ENCODE measurements at regions not wholly inside any gene's neighbourhood (a gene's known extent, or its start where the extent isn't known, plus 50 kb on each side); places are given as distances from the start of the nearest gene placed in this dataset.

DNA sequence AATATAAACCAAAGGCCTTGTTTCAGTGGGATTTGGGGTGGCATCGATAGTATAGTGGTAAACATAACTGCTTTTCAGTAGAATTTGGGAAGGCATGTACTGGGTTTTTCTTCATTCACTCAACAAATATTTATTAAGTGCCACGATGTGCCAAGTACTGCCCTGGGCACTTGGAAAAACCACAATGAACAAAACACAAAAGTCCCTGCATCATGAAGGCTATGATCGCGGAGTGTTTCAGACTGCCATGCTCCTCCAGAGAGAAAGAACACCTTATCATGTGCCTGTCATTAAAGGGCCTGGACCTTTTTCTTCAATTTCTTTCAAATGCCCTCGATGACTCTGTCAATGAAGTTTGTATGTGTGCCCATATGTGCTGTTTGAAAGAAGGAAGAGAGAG is 59.2 kb upstream of the CEP85L start:
- CTCF ChIA-PET: interaction anchor here (1.0 to 2.3 kb wide), 5 partner anchors 13 to 186 kb away, joined by 3 to 17 read pairs (median 6); partner anchors contain the start of gene ASF1A
- H3K9me3 Mint-ChIP-seq: no peaks in the 10 kb centered on the region
- peak overlapping the region; percentile 83 for H3K4me3 ChIP-seq (ENCODE audit: low read length)
- H3K27ac Mint-ChIP-seq: peak overlapping the region; percentile 97
- peak in 1 of 14 experiments; percentile 16 for DNase-seq
- no peaks in the 10 kb centered on the region for H3K9me3 ChIP-seq (ENCODE audit: control insufficient read depth in 1 of 2, insufficient read depth in 1 of 2, low read length in 2 of 2)
- H3K27ac ChIP-seq (ENCODE audit: low read depth in 1 of 2, low read length in 2 of 2): peak overlapping the region; percentile 32 to 78
- H3K27me3 ChIP-seq (ENCODE audit: control insufficient read depth in 1 of 2, insufficient read depth in 2 of 2, low read length in 2 of 2): no peaks in the 10 kb centered on the region
- peaks cover 79% of the 10 kb centered on the region for H3K4me1 Mint-ChIP-seq (ENCODE audit: low read depth)
- peaks cover 39% of the 10 kb centered on the region for H3K36me3 Mint-ChIP-seq (ENCODE audit: low read depth)
- POLR2A ChIA-PET: interaction anchor here (0.6 to 5.4 kb wide), 27 partner anchors 9 to 1162 kb away, joined by 3 to 87 read pairs (median 7); partner anchors contain the start of genes ASF1A and CEP85L
- TF ChIP-seq, protein P1, sequence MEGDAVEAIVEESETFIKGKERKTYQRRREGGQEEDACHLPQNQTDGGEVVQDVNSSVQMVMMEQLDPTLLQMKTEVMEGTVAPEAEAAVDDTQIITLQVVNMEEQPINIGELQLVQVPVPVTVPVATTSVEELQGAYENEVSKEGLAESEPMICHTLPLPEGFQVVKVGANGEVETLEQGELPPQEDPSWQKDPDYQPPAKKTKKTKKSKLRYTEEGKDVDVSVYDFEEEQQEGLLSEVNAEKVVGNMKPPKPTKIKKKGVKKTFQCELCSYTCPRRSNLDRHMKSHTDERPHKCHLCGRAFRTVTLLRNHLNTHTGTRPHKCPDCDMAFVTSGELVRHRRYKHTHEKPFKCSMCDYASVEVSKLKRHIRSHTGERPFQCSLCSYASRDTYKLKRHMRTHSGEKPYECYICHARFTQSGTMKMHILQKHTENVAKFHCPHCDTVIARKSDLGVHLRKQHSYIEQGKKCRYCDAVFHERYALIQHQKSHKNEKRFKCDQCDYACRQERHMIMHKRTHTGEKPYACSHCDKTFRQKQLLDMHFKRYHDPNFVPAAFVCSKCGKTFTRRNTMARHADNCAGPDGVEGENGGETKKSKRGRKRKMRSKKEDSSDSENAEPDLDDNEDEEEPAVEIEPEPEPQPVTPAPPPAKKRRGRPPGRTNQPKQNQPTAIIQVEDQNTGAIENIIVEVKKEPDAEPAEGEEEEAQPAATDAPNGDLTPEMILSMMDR (IDR thresholded peaks at IDR 0.05): no peak
- no peak for ATAC-seq (ENCODE audit: poor library complexity)
- peak overlapping the region; percentile 98 for H3K4me3 Mint-ChIP-seq
- no peaks in the 10 kb centered on the region for H3K27me3 Mint-ChIP-seq
- intact Hi-C loops (cut with DNase I, micrococcal nuclease): loop anchor here (1.0 to 10.0 kb wide), 5 partner anchors 9 to 1036 kb away; partner anchors contain the start of genes CEP85L (in 2 of the 2) and NUS1 (in 1 of the 2)
- H3K4me1 ChIP-seq (ENCODE audit: insufficient read depth, low read length): peaks cover 46% of the 10 kb centered on the region
- H3K36me3 ChIP-seq (ENCODE audit: insufficient read depth, low read length): no peaks in the 10 kb centered on the region

DNA sequence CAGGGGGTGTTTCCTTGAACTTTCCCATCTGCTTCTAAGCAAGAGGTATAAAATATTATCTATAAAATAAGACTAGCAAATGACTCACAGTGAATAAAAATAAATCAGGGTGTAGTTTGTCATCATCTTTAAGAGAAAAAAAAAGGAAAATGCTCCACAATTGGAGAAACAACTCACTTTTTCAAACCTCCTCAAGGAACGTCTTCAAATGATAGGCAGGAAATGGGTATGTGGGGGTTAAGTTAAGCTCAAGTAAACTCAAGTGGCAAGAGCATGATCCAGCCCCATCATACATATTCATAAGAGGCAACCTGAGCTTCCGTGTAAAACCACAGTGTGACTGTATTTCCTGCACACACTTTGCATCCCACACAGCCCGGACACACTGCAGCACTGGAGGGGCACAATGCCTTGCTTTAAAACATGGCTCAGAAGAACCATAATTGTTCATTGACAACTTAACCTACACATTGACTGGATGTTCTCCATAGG is 58.5 kb upstream of the CEP85L start:
- H3K4me1 Mint-ChIP-seq (ENCODE audit: low read depth): peaks cover 82% of the 10 kb centered on the region
- H3K27me3 Mint-ChIP-seq: no peaks in the 10 kb centered on the region
- no peaks in the 10 kb centered on the region for H3K9me3 Mint-ChIP-seq
- H3K27ac ChIP-seq (ENCODE audit: low read depth in 1 of 2, low read length in 2 of 2): peak overlapping the region; percentile 73 to 78
- H3K36me3 ChIP-seq (ENCODE audit: insufficient read depth, low read length): no peaks in the 10 kb centered on the region
- peak; percentile 90 for ATAC-seq (ENCODE audit: poor library complexity)
- peak overlapping the region; percentile 98 for H3K4me3 Mint-ChIP-seq
- peak; percentile 41 to 94 (median 61) for DNase-seq
- CTCF ChIA-PET: interaction anchor here (0.9 to 2.3 kb wide), 12 partner anchors 8 to 187 kb away, joined by 3 to 17 read pairs (median 4); partner anchors contain the start of genes ASF1A and CEP85L
- intact Hi-C loops (cut with DNase I, micrococcal nuclease): loop anchor here (1.0 to 10.0 kb wide), 10 partner anchors 9 to 1035 kb away; partner anchors contain the start of genes CEP85L (in 2 of the 2), ASF1A (in 1 of the 2) and NUS1 (in 1 of the 2)
- H3K27ac Mint-ChIP-seq: peak overlapping the region; percentile 97
- peaks cover 53% of the 10 kb centered on the region for H3K4me1 ChIP-seq (ENCODE audit: insufficient read depth, low read length)
- no peaks in the 10 kb centered on the region for H3K9me3 ChIP-seq (ENCODE audit: control insufficient read depth in 1 of 2, insufficient read depth in 1 of 2, low read length in 2 of 2)
- peaks cover 44% of the 10 kb centered on the region for H3K36me3 Mint-ChIP-seq (ENCODE audit: low read depth)
- TF ChIP-seq, protein P1 (IDR thresholded peaks at IDR 0.05): no peak
- H3K27me3 ChIP-seq (ENCODE audit: control insufficient read depth in 1 of 2, insufficient read depth in 2 of 2, low read length in 2 of 2): no peaks in the 10 kb centered on the region
- POLR2A ChIA-PET: interaction anchor here (0.6 to 5.4 kb wide), 46 partner anchors 8 to 1161 kb away, joined by 3 to 87 read pairs (median 6); partner anchors contain the start of genes ASF1A, CEP85L and MCM9
- H3K4me3 ChIP-seq (ENCODE audit: low read length): peak overlapping the region; percentile 83

DNA sequence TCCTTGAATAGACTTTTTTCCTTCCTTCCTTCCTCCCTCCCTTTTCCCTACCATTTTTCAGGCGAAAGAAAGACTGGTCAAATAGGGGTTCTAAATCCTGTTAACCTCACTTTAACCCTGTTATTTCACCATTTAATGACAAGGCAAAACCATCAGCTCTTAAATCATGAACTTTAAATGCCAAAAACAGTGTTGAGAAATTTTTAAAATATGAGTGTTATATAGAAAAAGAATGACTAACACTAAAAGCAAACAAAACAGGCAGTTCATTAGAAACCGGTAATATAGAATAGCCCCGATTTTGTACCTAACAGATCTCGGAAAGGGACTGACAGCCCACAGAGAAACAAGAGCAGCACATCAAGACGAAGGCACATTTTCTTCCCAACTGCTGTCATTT is 57.4 kb upstream of the CEP85L start:
- peak overlapping the region; percentile 97 for H3K27ac Mint-ChIP-seq
- no peak for ATAC-seq (ENCODE audit: poor library complexity)
- Histone ChIP-seq H3K27ac (ENCODE audit: low read depth in 1 of 2, low read length in 2 of 2) (peak overlapping the region; percentile 73 to 78), H3K36me3 (ENCODE audit: insufficient read depth, low read length) (no peaks in the 10 kb centered on the region), H3K4me3 (ENCODE audit: low read length) (peak overlapping the region; percentile 83), H3K4me1 (ENCODE audit: insufficient read depth, low read length) (peaks cover 61% of the 10 kb centered on the region), H3K9me3 (ENCODE audit: control insufficient read depth in 1 of 2, insufficient read depth in 1 of 2, low read length in 2 of 2) (no peaks in the 10 kb centered on the region), H3K27me3 (ENCODE audit: control insufficient read depth in 1 of 2, insufficient read depth in 2 of 2, low read length in 2 of 2) (no peaks in the 10 kb centered on the region)
- intact Hi-C loops (cut with DNase I, micrococcal nuclease): loop anchor here (1.0 to 5.0 kb wide), 5 partner anchors 34 to 184 kb away; partner anchors contain the start of gene ASF1A (in 1 of the 2)
- no peaks in the 10 kb centered on the region for H3K27me3 Mint-ChIP-seq
- TF ChIP-seq, protein P1 (IDR thresholded peaks at IDR 0.05): no peak
- H3K9me3 Mint-ChIP-seq: no peaks in the 10 kb centered on the region
- H3K4me3 Mint-ChIP-seq: peak overlapping the region; percentile 98
- H3K36me3 Mint-ChIP-seq (ENCODE audit: low read depth): peaks cover 53% of the 10 kb centered on the region
- peaks cover 93% of the 10 kb centered on the region for H3K4me1 Mint-ChIP-seq (ENCODE audit: low read depth)
- ChIA-PET CTCF (interaction anchor here (0.6 to 2.3 kb wide), 10 partner anchors 9 to 381 kb away, joined by 3 to 17 read pairs (median 4); partner anchors contain the start of genes ASF1A and CEP85L), POLR2A (interaction anchor here (0.5 to 5.4 kb wide), 32 partner anchors 11 to 226 kb away, joined by 3 to 87 read pairs (median 10); partner anchors contain the start of genes ASF1A, CEP85L and MCM9)
- no peak for DNase-seq
